Stimulated activated CD4-positive, alpha-beta T cell treated with anti-CD3 and anti-CD28 coated beads, TNF-alpha, amount 100 ng/mL, for 4 hours (primary cell): ENCODE measurements at regions not wholly inside any gene's neighbourhood (a gene's known extent, or its start where the extent isn't known, plus 50 kb on each side); places are given as distances from the start of the nearest gene placed in this dataset.

ENCODE experiments used
- DNase-seq, 3 experiments: peaks; one replicate each; pipeline ENCODE4 v3.0.0-alpha.2; 2020; ENCODE audit warnings: low read depth in 3 of 3

DNA sequence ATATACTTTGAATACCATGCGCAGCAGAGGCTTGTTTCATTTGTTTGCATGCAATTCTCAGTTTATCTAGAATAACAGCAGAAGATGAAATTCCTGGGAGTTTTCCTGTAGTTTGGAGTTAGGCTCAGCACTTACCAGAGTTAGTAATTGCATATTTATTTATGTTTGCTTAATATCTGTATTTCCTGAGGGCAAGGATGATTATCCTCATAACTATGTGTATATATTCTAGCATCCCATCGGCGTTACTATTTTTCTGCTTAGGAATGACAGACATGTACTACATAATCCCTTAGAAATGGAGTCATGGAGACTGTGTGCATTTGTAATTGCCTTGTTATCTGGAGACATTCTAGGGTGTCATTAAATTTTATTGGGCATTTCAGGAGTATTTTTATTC lies 1184.8 kb downstream of the DTWD2 start:
- no peak for DNase-seq

DNA sequence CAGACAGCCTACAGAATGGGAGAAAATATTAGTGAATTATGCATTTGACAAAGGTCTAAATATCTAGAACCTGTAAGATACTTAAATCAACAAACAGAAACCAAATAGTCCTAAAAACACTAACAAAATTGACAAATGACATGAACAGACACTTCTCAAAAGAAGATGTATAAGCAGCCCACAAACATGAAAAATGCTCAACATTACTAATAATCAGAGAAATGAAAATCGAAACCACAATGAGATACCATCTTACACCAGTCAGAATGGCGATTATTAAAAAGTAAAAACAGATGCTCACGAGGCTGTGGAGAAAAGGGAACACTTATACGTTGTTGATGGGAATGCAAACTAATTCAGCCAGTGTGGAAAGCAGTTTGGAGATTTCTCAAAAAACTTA lies 1186.8 kb downstream of the DTWD2 start:
- DNase-seq, result no peak

DNA sequence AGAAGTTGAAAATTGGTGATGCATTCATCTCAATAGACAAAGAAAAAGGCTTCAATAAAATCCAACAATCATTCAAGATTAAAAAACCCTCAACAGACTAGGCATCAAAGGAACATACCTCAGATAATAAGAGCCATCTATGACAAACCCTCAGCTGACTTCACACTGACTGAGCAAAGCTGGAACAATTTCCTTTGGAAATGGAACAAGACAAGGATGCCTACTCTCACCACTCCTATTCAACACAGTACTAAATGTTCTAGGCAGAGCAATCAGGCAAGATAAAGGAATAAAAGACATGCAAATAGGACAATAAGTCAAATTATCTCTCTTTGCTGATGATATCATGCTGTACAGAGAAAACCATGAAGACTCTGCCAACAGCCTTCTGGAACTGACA lies 1188.1 kb downstream of the DTWD2 start:
- DNase-seq, result no peak

DNA sequence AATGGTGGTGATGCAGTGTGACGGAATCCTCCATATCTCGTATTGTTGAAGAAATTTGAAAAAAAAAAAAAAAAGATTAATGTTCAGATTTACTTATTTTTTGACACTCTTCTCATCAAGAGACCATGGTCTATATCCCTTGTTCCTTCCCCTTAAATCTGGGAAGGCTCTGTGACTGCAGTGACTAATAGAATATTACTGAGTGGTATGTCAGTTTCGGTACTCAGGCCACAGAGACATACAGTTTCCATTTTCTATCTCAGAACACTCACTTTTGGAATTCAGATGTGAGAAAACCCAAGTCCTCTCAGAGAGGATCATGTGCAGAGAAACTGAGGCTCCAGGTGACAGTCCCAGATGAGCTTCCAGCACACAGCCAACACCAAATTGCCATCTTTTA lies 1193.5 kb downstream of the DTWD2 start:
- no peak for DNase-seq

DNA sequence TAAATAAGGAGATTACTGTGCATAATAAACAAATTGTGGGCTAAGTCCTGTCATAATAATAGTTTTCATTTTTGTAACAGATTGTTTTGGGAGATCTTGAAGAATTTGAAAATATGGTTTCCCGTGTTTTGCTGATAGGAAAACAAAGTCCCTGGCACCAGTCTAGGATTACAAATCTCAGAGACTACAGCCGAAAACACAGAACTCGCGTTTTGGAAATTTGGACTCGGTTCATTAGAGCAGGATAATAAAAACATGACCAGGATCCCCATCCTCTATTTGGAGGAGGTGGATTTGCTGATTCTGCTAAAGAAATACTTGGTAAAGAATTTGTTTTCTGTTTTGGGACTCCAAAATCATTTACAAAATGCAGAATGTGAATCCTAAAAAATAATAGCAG lies 1194.4 kb downstream of the DTWD2 start:
- DNase-seq, result no peak

DNA sequence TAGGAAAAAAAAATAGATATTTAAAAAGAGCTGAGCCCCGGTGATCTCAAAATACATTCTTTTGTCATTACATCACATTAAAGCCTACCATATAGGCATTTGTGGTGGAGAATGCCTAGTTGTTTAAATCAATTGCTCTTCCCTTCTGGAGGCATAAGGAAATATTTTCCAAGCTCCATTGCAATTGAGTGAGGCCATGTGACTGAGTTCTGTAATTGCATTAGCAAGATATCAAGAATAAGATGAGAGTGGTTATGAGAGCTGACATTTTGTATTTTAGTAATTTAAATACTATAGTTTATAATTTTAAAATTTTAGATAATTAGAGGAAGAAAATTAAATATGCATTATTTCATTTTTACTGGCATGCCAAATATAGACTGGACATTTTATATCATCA lies 1195.9 kb downstream of the DTWD2 start:
- DNase-seq, result no peak

DNA sequence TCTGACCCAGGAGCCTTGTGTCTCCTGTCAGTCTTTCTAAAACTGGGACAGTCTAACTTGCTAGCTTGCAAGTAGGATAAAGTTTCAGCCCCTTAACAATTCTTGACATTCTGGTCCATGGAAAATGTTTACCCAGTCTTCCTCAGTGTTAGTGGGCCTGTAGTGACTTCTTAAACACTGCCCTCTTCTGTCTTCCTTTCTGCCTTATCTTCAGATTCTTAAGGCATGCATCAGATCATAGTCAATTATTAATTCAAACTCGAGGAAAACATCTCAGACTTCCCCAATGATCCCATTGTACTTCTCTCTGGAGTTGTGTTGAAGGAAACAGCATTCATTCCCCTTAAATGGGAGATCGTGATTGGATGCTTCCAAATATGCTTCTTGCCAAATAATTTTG lies 1199.8 kb downstream of the DTWD2 start:
- DNase-seq, result no peak

DNA sequence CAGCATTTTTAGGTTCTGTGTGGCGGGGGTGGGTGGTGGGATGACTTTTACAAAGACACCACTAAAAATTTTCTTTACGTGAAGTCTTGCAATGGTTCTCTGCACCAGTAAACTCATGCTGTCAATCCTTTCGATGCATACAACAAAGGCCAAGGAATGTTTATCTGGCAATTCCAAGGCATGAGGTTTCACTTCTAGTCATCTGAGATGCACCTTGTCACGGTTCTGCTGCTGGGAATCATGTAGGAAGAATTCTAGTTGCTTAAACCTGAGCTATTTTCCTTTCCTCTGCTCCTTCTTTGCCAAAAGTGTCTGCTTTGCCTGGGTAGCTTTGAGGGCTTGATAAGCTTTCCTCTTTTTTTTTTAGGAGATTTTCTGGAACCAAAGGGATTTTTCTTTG lies 1204.5 kb upstream of the SEMA6A start:
- no peak for DNase-seq

DNA sequence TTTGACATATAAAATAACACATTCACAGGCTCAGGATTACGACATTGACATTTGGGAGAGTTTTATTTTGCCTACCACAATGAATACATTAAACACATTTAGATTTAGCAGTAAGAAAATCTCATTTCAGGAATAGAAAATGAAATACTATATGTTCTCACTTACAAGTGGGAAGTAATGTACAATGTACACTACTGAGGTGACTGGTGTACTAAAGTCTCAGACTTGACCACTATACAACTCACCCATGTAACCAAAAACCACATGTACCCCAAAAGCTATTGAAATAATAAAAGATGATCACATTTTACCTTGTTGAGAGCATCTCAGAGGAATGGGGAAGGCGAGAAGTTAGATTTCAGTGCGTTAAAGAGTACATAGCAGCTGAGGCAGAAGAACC lies 1202.4 kb upstream of the SEMA6A start:
- DNase-seq, result no peak

DNA sequence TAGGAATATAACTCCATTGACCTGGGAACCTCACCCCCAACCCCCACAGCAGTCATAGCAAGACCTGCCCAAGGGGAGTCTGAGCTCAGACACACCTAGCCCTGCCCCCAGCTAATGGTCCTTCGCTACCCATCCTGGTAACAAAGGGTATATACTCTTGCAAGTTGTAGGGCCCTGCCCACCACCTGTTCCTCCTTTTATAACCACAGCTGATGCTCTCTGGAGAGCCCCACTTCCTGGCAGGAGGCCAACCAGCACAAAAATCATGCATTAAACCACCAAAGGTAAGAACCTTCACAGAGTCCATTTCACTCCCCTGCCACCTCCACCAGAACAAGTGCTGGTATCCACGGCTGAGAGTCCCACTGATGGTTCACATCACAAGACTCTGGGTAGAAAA lies 1195.3 kb upstream of the SEMA6A start:
- DNase-seq, result no peak

DNA sequence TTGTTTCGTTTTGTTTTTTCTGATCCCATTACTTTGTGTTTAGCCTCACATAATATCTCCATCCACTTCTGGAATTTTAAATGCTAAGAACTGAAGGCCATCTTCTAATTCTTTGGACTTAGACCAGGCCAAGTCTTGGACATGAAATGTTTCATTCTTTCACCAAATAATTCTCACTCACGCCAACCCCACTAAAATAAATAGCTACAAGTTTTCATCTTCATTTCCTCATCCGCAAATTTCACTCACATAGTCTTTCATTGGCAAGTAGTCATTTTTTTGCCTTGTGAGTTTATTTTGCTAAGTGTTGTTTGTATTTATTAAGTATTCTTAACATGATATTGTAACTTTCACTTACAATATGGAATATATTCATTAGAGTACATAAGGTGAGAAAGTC lies 1188.6 kb upstream of the SEMA6A start:
- no peak for DNase-seq

DNA sequence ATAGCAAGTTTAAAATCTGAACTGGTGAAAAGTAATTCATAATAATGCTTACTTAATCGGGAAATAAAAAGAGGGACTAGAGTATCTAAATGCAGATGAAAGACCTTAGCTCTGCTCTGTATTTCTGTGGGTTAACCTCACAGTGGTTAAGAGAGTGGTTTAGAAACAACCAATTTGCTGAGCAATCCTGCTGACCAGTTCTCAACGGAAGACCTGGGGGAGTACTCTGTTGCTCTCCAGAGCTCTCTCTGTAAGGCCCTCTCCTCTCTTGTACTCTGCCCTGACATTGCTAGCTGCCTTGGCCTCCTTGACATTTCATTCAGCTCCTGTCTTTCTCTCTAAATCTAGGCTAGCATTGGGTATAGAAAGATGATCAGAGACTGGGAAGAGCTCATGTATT lies 1186.6 kb upstream of the SEMA6A start:
- DNase-seq, result no peak

DNA sequence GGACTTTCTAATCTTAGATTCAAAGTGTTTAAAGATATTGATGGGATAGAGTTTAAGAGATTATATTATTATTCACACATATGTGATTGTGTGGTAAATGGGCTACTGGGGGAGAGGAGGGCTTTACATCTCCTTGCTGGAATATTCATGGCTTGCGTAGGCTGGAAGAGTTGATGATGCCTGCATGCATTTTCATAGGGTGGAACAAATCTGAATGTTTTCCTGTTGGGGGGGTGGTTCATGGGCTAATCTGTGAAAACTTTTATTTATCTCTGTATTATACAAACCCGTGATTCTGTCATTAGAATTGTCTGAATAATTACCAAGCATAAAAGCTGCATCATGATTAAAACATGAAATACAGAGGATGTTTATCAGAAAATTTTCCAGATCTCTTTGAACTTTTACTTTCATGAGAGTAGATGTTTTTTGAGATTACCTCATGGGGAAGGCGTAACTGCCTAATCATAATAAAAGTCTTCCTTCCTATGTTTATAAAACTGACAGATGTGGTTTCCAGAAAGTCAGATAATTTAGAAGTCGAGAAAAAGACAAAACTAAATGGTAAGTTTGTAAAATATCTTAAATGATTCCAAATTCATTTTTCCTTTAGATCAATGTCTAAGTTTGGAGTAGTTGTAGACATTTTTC lies 1185.4 kb upstream of the SEMA6A start:
- no peak for DNase-seq

DNA sequence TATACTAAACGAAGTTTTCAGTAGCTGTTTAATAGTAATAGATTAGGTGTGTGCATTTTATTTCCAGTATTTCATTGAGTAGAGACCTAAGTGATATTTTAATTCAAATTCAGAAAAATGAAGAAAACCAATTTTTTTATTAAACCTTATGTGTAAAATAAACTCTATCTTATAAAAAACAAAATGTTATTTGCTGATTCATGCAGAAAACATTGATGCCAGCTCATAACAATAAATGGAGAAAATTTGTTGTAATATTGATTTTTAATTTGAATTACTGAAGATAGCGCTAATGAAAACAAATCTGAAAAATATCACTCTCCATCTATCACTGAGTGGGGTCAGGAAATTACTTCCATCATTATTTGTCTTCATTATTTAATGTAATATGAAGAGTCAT lies 1177.8 kb upstream of the SEMA6A start:
- no peak for DNase-seq

DNA sequence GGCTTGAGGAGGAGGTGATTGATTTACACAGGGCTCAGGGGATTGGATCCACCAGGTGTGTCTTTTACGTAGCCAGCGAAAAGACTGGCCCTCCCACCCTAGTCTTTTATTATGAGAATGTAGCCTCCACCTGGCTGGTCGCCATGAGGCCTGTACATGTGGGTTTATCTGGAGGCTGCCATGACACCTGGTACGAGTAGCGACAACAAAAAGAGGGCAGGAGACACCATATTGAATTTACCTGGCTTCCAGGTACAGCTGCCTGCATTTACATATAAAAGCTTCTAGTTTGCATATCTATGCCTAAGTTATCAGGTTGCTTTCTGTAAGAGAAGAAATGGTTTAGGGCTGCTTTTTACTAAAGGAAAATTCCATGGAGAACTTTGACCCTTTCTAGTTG lies 1173.7 kb upstream of the SEMA6A start:
- no peak for DNase-seq

DNA sequence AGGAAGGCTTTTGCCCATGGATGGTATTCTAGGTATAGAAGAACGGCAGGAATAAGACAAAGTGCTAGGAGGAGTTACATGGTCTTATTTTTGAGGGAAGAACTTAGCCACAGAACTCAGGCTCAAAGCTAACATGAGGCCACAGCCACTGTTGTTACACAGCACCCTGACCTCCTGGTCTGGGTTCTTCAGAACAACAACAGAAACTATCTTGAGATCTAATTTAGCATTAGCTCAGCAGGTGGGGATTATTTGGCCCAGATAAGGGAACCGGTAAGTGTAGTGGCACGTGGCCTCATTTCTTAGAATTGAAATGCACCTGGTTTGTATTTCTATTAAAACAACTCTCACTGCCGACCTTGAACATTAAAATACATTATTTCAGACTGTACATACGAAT lies 1168.7 kb upstream of the SEMA6A start:
- DNase-seq, result no peak

DNA sequence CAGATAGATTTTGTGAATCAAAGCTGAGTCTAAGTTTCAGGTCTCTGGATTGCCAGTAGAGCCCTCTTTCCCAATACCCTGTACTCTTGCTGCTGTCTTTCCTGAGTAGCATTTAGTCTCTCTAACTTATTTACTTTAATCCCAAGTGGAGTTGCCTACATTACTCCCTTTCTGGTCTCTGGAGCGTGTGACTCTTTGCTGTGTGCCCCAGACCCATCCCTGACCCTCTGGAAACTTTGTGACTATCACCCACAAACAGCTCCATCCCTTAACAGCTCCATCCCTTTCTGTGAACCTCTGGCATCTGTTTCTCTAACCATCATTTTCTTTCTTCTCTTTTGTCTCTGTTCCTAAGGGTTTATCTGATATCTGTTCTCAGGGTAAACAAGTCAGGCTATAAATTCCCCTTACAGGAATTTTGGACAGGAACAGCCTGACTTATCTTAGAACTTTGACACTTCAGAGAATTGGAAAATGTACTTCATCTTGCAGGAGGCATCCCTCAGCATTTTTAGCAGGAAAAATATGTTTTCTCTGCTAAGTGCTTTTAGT lies 1167.1 kb upstream of the SEMA6A start:
- no peak for DNase-seq

DNA sequence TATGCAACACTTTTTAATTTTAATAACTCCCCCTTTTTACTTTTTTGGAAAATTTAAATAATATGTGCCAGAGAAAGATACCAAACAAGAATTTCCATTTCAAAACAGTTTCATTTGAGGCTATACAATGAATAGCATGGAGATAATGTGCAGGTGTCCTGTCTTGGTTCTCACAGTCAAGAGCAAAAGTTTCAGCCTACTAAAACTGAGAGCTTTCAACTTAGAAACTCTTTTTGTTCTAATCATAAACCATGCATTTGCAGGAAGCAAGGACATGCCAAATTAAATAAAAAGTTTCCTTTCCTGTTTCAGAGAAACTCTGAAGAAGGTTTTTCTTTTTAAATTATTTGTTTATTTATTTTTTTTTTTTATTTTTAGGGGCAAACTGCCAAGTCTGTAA lies 1165.6 kb upstream of the SEMA6A start:
- DNase-seq, result no peak

DNA sequence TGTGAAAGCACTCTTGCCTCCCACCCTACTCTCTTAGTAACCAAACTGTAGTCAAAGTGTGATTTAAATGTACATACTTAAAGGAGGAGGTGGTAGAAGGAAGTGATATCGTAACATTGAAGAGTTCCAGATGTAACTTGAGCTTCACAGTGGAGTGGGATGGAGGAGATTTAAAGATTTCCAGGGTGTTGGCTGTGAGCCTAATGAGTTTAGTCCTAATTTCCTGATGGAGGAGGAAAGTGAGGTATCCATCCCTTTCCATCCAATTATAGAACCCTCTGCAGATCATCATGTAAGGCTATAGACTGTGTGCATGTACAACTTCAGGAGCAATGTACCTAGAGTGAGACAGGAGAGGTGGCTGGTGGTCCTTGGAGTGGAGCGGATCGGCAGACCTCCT lies 1163.9 kb upstream of the SEMA6A start:
- DNase-seq, result no peak

DNA sequence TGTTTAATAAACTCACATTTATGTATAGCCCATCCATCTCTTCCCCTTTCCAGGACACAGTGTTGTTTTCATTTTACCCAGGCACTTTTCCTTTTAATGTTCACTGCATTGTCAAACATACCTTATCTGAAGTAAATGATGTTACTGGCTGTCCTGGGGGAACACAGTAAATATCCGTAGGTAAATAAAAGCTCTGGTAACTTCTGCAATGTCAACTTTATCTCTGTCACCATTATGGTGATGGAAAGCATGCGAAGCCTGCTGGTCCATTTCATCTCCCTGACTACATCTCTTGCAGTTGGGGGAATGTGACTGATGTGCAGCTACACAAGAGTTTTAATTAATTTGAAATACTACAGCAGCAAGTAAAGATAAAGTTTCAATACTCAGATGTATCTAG lies 1162.1 kb upstream of the SEMA6A start:
- DNase-seq, result no peak

DNA sequence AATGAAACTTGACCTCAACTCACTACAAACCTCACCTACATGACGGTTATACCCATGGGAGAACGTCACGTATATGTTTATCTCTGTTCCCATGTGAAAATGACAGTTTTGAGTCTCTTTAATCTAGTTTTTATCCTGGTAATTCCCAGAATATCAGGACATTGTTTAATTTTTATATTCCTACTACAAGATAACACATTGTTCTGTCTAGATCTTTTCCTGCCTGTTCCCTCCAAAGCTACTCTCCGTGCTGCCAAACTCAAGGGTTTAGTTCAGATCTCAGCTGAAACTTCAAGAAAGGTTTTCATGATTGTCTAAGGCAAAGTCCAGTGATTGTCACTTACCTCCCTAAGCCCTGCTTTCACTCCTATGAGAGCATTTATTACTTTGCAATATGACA lies 1159.4 kb upstream of the SEMA6A start:
- no peak for DNase-seq

DNA sequence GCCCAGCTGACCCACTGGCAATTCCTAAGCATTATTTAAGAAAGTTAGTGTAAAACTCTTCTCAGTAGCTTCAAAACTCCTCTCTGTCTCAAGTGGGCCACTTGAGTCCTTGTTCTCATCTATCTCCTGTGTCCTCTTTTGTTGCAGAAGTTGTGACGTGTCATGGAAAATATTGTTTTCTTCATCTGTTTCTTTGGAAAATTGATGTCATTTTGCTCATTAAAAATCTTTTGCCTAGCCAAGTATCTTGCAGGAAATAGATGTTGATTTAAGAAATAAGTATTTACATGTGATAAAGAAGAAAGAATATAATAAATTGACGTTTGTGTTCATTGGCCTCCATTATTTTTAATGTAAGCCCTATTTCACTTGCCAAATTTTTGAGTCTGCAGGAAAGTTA lies 1158.4 kb upstream of the SEMA6A start:
- no peak for DNase-seq

DNA sequence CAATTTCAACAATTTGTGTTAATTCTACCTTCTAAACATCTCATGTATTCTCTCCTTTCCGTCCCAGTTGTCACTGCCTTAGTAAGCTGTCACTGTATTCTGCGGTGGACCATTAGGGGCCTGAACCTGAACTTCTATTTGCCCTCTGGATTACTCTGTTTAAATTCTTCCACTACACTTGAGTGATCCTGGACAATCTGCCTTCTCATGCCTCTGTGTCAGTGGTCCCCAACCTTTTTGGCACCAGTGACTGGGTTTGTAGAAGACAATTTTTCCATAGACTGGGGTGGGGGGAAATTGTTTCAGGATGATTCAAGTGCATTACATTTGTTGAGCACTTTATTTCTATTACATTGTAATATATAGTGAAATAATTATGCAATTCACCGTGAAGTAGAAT lies 1157.6 kb upstream of the SEMA6A start:
- DNase-seq, result no peak

DNA sequence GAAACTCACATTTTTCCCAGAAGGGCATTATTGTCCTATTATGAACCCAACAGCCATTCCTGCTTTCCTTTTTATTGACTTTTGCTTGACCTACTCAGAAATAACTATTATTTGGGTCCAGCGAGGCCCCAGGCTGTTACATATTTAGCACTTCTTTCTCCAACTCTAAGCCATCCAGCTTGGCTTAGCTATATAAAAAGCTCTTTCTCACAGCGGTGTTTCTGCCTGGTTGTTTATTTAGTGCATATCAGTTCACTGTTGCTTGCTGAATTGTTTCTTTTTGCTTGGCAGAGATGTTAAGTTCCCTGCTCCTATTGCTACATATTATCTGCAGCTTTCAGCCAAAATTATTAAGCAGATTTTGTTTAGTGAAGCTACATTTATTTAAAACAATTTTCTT lies 1156.8 kb upstream of the SEMA6A start:
- DNase-seq, result no peak
